NCI-H345 treated with DMSO at 0.1 percent for 48 hours (cell line): ENCODE measurements at regions not wholly inside any gene's neighbourhood (a gene's known extent, or its start where the extent isn't known, plus 50 kb on each side); places are given as distances from the start of the nearest gene placed in this dataset.

ENCODE experiments used
- DNase-seq: peaks from one replicate; lab custom pipeline; 2025; ENCODE audit not compliant: unreplicated experiment; lab: John Stamatoyannopoulos, UW

GRCh38 chr3:159907828-159908227, 80.8 kb upstream of the IL12A start:
- DNase-seq, result no peak

- no peak for DNase-seq
Measured at GRCh38 chr3:159910991-159911663, 77.5 kb upstream of the IL12A start.

- DNase-seq, result no peak
Measured at GRCh38 chr3:159911664-159912037, 77.0 kb upstream of the IL12A start.

GRCh38 chr3:159913712-159914414, 74.8 kb upstream of the IL12A start:
- DNase-seq, result no peak

GRCh38 chr3:159914426-159914825, 74.2 kb upstream of the IL12A start:
- DNase-seq, result no peak

- no peak for DNase-seq
Measured at GRCh38 chr3:159916052-159916451, 72.6 kb upstream of the IL12A start.

GRCh38 chr3:159917141-159917540, 71.5 kb upstream of the IL12A start:
- no peak for DNase-seq

- DNase-seq, result no peak
Measured at GRCh38 chr3:159919873-159920272, 68.8 kb upstream of the IL12A start.

- no peak for DNase-seq
Measured at GRCh38 chr3:159922193-159922840, 66.3 kb upstream of the IL12A start.

- no peak for DNase-seq
Measured at GRCh38 chr3:159922861-159923312, 65.7 kb upstream of the IL12A start.

- DNase-seq, result no peak
Measured at GRCh38 chr3:159923336-159923735, 65.3 kb upstream of the IL12A start.

GRCh38 chr3:159923956-159924355, 64.7 kb upstream of the IL12A start:
- no peak for DNase-seq

GRCh38 chr3:159924411-159924810, 64.2 kb upstream of the IL12A start:
- DNase-seq, result no peak

GRCh38 chr3:159925248-159925647, 63.4 kb upstream of the IL12A start:
- no peak for DNase-seq

- no peak for DNase-seq
Measured at GRCh38 chr3:159926573-159926972, 62.1 kb upstream of the IL12A start.

GRCh38 chr3:159928071-159928491, 60.6 kb upstream of the IL12A start:
- no peak for DNase-seq

- DNase-seq, result no peak
Measured at GRCh38 chr3:159928666-159929065, 60.0 kb upstream of the IL12A start.

- DNase-seq, result no peak
Measured at GRCh38 chr3:159929171-159930141, 59.2 kb upstream of the IL12A start.

- DNase-seq, result no peak
Measured at GRCh38 chr3:159934216-159934615, 54.4 kb upstream of the IL12A start.

- no peak for DNase-seq
Measured at GRCh38 chr3:159936541-159936940, 52.1 kb upstream of the IL12A start.

GRCh38 chr3:159937561-159938166, 51.0 kb upstream of the IL12A start:
- no peak for DNase-seq
